GM21528 (cell line): ENCODE measurements at regions not wholly inside any gene's neighbourhood (a gene's known extent, or its start where the extent isn't known, plus 50 kb on each side); places are given as distances from the start of the nearest gene placed in this dataset.
"Not testable (repeated sequence)": the region's sequence is repeated elsewhere in the genome, so short reads cannot be mapped to it uniquely, and the experiment has no call there.

Source experiments
- ATAC-seq: cut with Tn5 transposase; IDR thresholded peaks from one replicate; pipeline ENCODE4 v1.9.1; 2021; ENCODE audit warnings: mild to moderate bottlenecking, moderate library complexity; ENCODE audit not compliant: unreplicated experiment, low FRiP score

DNA sequence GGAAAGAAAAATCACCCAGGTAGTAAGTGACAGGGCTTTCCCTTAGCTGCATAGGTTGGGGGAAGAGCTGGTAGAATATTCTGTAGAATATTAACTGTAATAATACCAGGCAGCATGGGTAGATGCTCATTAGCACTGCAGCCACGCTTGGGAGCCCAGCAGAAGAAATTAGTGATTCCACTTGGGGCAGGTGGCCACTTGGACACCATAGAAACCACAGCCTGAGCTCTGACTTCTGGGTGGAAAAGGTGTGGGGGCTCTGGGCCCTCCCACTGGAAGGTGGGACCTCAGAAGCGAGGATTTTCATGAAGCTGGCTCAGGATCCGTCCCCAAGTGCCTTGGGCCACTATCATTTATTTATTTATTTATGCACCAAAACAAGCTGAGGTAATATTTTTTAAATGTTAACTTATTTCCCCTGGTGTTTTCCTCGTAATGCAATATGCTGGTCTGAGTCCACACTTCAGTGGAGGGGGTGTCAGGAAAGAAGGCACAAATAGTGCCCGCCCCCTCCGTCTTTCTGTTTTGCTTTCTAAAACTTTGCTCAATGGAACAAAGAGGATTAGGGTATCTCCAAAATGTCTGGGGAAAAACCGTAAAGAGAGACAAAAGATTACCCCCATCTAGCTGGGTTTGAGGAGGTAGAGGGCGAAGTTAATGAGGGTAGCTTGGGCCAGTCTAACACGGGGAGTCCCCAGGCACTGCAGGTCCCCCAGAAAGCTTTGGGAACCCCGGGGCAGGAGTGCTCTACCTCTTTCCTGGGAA lies 75.2 kb upstream of the GADD45A start:
- no peak for ATAC-seq

DNA sequence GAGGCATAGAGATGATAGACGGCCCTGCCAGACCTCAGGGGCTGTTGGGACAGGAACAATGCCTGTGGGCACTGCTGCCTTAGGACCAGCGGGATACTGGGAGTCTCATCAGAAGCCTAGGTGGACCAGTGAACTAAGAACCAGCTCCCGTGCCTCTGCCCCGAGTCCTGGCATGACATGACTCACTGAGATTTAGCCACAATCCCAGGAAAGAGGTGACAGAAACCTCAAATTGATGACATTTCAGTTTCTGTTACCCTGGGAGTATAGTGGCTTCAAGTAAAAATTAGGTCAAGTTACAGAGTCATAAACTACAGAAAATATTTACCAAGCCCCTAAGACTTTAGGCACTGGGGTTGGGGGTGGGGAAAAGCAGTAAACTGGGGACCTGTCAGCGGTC lies 74.6 kb upstream of the GADD45A start:
- ATAC-seq = no peak

DNA sequence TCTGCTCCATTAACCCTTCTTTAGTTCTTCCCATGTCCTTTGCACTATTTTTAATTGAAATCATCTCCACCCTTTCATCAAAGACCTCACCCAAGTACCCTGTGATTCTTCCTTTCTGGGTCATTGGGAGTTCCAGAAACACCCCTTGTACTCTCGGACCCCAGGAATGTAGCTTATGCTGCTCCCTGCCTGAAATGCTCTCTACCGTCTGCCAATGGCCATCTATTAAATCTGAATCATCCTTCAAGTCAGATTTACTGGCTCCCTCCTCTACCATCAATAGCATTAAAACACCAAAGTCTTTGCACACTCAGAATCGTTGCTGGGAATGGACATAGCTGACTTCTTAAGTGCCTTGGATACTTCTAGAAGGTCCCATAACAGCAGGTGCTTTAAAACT lies 73.2 kb upstream of the GADD45A start:
- ATAC-seq = no peak

GRCh38 chr1:67612788-67613241 lies 72.2 kb upstream of the GADD45A start:
- no peak for ATAC-seq

- ATAC-seq = not testable (repeated sequence)
Observed at GRCh38 chr1:67613479-67613878, 71.5 kb upstream of the GADD45A start.

GRCh38 chr1:67614511-67614934 lies 70.5 kb upstream of the GADD45A start:
- no peak for ATAC-seq

DNA sequence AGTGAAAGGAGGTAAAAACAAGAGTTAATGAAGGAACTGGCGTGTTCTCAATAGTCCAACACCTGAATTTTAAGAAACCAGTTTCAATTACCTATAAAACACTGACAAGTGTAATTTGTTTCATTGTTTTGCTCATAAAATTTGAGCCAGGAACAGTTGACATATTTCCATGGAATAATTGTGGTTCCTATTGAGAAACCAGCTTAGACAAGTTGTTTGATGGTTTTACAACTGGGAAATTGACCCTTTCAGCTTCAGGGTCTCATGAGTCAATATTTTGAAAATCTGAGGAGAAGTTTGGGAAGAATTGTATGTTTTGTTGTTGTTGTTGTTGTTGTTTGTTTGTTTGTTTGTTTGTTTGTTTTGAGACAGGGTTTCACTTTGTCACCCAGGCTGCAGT lies 69.1 kb upstream of the GADD45A start:
- ATAC-seq = no peak

- ATAC-seq = no peak
Observed at GRCh38 chr1:67616394-67616985, 68.5 kb upstream of the GADD45A start.

DNA sequence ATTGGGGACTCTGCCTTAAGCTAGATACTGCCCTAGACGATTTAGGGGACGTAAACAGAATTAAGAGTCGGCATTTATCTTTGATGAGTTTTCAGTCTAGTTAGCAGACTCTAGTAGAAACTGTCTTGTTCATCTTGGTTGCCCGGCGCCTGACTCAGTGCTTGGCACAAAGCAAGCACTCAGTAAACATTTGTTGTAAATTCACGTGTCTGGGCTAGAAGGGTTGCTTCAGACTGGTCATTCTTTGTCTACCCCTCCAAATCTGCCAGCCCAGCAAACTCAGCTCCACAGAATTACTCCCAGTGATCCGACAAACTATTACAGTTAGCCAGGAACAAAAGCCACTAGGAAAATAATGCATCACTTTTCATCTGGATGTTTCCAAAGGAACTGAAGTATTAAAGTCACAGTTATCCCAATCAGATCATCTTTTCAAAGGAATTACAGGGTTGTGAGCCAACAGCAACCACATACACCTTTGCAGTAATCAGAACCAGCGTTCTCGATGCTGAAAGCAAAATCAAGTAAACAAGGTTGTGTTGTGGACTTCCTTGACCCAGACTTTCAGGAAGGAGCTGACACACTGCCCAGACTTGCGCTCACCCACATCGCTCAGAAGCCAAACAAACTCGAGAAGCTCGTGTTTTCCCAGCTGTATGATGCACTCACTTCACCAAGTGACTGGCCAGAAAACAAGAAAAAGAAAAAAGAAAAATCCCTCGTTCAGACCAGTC lies 66.5 kb upstream of the GADD45A start:
- no peak for ATAC-seq

DNA sequence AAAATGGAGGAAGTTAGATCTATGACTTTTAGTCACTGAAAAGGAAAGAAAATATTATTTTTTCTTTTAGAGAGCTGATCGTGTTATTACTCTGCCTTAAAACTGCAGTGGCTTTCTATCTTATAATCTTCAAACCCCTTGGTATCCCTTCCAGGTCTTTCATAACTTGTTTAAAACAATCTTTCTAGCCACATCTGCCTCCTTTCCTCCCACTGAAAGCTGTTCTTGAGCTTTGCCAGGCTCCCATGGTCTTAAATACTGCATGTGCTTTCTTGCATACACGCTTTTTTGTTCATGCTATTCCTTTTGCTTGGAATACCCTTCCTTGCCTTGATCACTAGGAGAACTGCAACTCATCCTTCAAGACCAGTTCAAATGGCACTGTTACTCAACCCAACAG lies 65.9 kb upstream of the GADD45A start:
- no peak for ATAC-seq

DNA sequence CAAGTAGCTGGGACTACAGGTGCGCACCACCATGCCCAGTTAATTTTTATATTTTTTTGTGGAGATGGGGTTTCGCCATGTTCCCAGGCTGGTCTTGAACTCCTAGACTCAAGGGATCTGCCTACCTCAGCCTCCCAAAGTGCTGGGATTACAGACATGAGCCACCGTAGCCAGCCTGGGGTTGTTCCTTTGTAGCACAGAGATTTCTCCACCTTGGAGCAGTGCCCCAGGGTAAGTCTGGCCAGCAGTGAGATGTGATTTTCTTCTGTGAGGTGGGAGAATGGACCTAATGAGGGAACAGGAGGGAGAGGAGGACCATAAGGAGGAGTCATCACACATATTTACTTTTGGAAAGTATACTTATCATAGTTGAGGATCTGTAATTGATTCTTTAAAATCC lies 61.1 kb upstream of the GADD45A start:
- ATAC-seq = no peak

DNA sequence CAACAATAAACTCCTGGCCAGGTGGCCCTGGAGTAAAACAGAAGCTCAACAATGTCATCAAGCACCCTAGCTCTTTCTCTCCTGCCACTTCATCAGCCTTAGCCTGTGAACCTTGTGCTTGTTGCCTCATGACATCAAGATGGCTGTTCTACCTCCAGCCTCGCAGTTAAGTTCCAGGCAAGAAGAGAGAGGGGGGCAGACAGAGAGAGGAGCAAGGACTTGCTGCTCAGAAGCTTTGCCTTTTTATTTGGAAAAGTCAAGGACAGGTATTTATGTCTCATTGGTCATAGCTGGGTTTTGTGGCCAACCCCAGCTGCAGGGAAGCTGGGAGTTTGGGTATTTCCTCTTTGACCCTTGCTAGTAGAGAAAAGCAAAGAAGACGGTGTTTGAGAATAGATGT lies 60.3 kb upstream of the GADD45A start:
- no peak for ATAC-seq

DNA sequence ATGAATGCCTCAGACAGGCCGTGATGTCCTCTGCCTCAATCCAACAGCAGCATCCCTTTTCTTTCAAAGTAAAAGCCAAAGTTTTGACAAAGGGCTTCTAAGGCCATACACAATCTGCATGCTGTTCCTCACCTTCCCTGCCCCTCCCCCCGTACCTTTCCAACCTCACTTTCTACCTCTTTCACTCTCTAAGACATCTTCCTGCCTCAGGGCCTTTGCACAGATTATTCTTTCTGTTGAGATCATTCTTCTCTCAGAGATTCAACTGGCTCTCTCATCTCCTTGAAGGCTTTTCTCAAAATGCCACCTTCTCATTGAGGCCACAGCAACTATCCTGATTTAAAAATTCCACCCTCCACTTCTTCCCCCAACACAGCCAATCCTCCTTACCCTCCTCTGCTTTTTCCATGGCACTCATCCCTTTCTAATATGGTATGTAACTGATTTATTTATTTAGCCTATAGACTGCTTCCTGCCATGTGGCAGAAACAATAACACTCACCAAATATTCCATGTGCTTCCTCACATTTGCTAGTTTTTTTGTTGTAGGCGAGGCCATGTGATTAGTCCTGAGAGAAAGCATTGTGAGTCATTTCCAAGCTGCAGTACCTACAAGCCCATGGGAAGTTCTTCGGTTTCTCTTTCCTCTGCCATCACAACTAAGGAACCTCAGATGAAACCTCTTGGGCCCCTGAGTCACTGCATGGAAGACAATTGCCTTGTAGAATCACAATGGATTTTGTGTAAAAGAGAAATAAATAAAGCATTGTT lies 58.7 kb upstream of the GADD45A start:
- no peak for ATAC-seq

- ATAC-seq = no peak
Observed at GRCh38 chr1:67626861-67627235, 58.2 kb upstream of the GADD45A start.

DNA sequence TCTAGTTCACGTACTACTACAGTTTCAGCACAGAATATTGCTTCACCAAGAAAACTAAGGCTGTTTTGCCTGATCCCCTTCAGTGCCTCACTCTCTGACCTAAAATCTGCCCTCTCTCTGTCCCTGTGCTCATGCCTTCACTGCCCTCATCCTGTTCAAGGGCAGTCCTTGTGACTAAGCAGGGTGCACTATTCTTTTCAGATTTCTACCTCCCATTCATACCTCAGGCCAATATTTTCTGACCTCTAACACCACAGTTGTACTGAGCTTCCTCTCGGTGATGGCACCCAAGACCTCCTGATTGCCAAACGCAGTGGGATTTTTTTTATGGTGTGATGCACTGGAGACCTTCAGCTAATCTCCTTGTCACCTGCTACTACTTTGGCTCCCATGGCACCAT lies 57.7 kb upstream of the GADD45A start:
- no peak for ATAC-seq

- ATAC-seq = no peak
Observed at GRCh38 chr1:67627906-67628305, 57.1 kb upstream of the GADD45A start.

DNA sequence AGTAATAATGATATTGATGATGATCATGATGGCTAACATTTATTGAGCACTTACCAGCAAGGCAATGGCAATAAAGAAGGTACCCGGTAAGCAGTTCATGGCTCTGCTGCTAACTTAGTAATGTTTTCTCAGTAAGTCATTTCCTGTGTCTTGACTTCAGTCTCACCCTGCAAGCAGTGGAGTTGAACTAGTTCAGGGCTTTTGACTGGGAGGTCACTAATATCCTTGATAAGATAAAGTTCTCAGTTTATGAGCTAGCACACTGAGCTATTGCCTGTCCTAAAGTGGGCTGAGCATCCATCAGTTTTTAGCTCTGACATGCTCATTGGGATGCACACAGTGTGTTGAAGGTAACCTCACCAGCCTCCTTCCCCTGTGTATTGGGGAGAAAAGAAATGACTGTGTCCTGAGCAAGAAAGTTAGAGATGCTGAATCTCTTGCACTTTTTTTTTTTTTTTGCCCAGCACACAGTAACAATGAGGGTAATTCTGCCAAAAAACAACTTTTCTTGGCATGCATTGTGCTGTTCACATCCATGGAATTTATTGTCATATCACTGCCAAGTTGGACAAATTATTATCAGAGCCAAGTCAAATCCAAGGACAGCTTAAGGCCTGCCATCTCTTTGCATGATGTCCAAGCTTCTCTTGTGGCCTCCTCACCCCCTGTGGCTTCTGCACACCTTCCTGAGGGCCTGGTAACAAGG lies 55.5 kb upstream of the GADD45A start:
- ATAC-seq = no peak

GRCh38 chr1:67630438-67631045 lies 54.5 kb upstream of the GADD45A start:
- ATAC-seq = no peak

DNA sequence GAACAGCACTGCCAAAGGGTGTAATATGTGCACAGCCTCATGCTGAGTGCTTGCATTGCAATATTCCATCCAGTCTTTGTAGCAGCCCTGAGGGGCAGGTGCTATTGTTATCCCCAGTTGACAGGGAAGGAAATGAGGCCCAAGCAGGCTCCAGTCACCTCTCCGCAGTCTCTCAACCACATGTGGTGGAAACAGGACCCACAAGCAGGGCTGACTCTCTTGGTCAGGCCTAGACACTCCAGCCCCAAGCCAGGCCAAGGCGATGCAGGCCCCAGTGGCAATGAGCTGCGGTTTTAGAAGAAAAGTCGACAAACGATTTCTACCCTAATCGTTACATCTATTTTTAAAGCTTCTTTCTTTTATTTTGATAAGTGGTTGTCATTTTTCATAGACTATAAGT lies 52.6 kb upstream of the GADD45A start:
- ATAC-seq = no peak
